ENCODE measurements at regions not wholly inside any gene's neighbourhood (a gene's known extent, or its start where the extent isn't known, plus 50 kb on each side); places are given as distances from the start of the nearest gene placed in this dataset.

DNA sequence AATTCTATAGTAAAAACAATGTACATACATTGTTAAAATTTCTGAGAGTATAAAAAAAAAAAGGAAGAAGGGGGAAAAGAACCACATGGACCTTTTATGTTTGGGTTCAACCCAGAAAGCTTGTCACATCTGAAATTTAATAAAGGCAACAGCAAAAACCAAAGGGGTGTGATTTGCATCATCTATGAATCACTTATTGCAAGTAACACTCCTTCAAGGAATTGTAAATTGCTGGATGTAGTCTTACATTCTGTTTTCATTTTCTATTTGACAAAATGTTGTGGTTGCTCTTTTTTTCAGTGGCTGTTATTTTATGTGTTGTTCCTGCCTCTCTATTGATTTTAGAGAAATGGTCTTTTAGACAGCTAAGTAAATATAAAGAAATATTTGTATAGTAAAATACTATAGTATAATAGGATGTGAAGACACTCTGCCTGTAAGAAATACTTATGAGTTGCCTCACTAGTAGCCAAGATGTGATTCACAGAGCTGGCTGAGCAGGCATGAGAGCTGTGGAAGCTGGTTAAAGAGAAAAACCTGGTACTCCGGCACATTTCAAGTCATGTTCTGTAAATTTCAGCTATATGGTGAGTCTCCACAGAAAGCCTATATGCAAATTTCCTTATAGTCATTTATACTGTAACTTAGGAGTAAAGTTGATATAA lies 131.1 kb upstream of the CNTLN start:
- Mint-ChIP-seq H3K27me3 (peaks cover 2% of the 10 kb centered on the region), H3K27ac (no peak overlapping the region), H3K9me3 (peaks cover 3% of the 10 kb centered on the region), H3K4me1 (no peaks in the 10 kb centered on the region), H3K4me3 (no peak overlapping the region), H3K36me3 (ENCODE audit: low read depth) (no peaks in the 10 kb centered on the region)
- intact Hi-C loops (cut with micrococcal nuclease) = no loop called here
- CTCF ChIA-PET = no interaction called here
- POLR2A ChIA-PET = no interaction called here
- TF ChIP-seq, protein P1, sequence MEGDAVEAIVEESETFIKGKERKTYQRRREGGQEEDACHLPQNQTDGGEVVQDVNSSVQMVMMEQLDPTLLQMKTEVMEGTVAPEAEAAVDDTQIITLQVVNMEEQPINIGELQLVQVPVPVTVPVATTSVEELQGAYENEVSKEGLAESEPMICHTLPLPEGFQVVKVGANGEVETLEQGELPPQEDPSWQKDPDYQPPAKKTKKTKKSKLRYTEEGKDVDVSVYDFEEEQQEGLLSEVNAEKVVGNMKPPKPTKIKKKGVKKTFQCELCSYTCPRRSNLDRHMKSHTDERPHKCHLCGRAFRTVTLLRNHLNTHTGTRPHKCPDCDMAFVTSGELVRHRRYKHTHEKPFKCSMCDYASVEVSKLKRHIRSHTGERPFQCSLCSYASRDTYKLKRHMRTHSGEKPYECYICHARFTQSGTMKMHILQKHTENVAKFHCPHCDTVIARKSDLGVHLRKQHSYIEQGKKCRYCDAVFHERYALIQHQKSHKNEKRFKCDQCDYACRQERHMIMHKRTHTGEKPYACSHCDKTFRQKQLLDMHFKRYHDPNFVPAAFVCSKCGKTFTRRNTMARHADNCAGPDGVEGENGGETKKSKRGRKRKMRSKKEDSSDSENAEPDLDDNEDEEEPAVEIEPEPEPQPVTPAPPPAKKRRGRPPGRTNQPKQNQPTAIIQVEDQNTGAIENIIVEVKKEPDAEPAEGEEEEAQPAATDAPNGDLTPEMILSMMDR (IDR thresholded peaks at IDR 0.05) = no peak
- DNase-seq (no peak), ATAC-seq (ENCODE audit: low read depth) (no peak)

DNA sequence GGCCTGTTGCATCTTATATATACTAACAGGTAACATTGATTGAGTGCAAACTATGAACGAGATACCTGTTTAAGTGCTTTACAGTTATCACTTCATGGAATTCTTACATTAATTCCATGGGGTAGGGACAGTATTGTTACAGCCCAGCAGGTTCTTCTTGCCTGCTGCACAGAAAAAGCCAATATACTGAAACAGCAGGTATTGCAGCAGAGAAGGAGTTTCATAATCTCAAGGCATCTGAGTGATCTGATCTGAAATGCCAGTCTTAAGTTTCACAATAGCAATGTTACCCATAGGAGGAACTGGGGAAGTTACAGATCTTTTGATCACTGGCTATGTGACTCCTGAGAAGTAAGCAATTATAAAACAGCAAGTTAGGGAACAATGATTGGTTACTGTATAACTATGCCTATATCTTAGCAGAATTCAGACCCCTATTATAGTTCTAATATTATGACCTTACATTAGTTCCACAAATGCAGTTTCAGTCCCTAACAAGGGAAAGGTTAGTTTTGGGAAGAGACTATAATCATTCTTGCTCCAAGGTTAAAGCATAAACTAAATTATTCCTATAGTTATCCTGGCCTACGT lies 126.5 kb upstream of the BNC2 start:
- H3K9me3 Mint-ChIP-seq = peaks cover 9% of the 10 kb centered on the region
- ATAC-seq (ENCODE audit: low read depth) = no peak
- H3K4me1 Mint-ChIP-seq = no peaks in the 10 kb centered on the region
- TF ChIP-seq, protein P1 (IDR thresholded peaks at IDR 0.05) = no peak
- no peaks in the 10 kb centered on the region for H3K36me3 Mint-ChIP-seq (ENCODE audit: low read depth)
- intact Hi-C loops (cut with micrococcal nuclease) = no loop called here
- H3K4me3 Mint-ChIP-seq = no peak overlapping the region
- H3K27ac Mint-ChIP-seq = no peak overlapping the region
- POLR2A ChIA-PET = no interaction called here
- CTCF ChIA-PET = no interaction called here
- DNase-seq = no peak
- H3K27me3 Mint-ChIP-seq = no peaks in the 10 kb centered on the region

- ATAC-seq (ENCODE audit: low read depth) (no peak), DNase-seq (no peak)
- H3K27ac Mint-ChIP-seq = no peak overlapping the region
- H3K4me3 Mint-ChIP-seq = no peak overlapping the region
- no peaks in the 10 kb centered on the region for H3K36me3 Mint-ChIP-seq (ENCODE audit: low read depth)
- TF ChIP-seq, protein P1 (IDR thresholded peaks at IDR 0.05) = no peak
- peaks cover 11% of the 10 kb centered on the region for H3K9me3 Mint-ChIP-seq
- ChIA-PET CTCF (no interaction called here), POLR2A (no interaction called here)
- H3K27me3 Mint-ChIP-seq = no peaks in the 10 kb centered on the region
- H3K4me1 Mint-ChIP-seq = no peaks in the 10 kb centered on the region
- intact Hi-C loops (cut with micrococcal nuclease) = no loop called here
Observed at GRCh38 chr9:16992138-16992537, 121.7 kb upstream of the BNC2 start.

GRCh38 chr9:16987026-16987425 lies 116.6 kb upstream of the BNC2 start:
- Mint-ChIP-seq H3K27me3 (no peaks in the 10 kb centered on the region), H3K9me3 (peaks cover 2% of the 10 kb centered on the region), H3K27ac (no peak overlapping the region), H3K4me3 (no peak overlapping the region), H3K4me1 (no peaks in the 10 kb centered on the region), H3K36me3 (ENCODE audit: low read depth) (no peaks in the 10 kb centered on the region)
- ATAC-seq (ENCODE audit: low read depth) (no peak), DNase-seq (no peak)
- TF ChIP-seq, protein P1 (IDR thresholded peaks at IDR 0.05) = no peak
- POLR2A ChIA-PET = no interaction called here
- CTCF ChIA-PET = no interaction called here
- intact Hi-C loops (cut with micrococcal nuclease) = no loop called here

DNA sequence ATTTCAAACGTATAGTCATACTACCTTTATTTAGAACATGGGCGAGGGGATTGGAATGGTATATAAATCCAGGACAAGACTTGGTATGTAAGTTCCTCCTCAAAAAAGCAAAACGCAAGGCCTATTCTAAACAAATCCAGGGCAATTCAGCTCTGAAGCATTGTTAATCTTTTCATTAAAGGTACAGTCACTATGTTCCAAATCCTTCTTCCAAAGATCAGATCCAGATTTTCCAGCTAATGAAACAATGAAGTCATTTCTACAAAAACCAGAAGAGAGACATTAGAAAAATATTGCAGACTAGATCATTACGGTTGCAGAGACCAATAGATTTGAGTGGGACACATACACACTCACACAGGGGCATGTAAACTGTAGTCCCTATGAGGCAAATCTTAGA lies 116.1 kb upstream of the BNC2 start:
- Mint-ChIP-seq H3K4me3 (no peak overlapping the region), H3K9me3 (peaks cover 2% of the 10 kb centered on the region), H3K27ac (no peak overlapping the region), H3K36me3 (ENCODE audit: low read depth) (no peaks in the 10 kb centered on the region), H3K4me1 (no peaks in the 10 kb centered on the region), H3K27me3 (no peaks in the 10 kb centered on the region)
- TF ChIP-seq, protein P1 (IDR thresholded peaks at IDR 0.05) = no peak
- intact Hi-C loops (cut with micrococcal nuclease) = no loop called here
- ATAC-seq (ENCODE audit: low read depth) (no peak), DNase-seq (no peak)
- ChIA-PET CTCF (no interaction called here), POLR2A (no interaction called here)

Data from activated B cell treated with CpG ODN at 0.5 μM for 24 hours (primary cell).